ENCODE measurements at regions not wholly inside any gene's neighbourhood (a gene's known extent, or its start where the extent isn't known, plus 50 kb on each side); places are given as distances from the start of the nearest gene placed in this dataset.

DNA sequence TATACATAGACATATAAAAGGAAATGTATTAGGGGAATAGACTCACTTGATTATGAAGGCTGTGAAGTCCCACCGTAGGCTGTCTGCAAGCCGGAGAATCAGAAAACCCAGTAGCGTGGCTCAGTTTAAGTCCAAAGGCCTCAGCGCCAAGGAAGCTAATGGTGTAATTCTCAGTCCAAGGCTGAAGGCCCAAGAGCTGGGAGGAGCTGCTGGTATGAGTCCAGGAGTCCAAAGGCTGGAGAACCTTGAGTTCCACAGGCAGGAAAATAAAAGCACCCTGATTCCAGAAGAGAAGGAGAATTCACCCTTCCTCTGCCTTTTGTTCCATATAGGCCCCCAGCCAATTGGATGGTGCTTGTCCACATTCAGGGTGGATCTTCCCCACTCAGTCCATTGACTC lies 166.2 kb upstream of the TAC1 start (continued):
- TF ChIP-seq, protein P1, sequence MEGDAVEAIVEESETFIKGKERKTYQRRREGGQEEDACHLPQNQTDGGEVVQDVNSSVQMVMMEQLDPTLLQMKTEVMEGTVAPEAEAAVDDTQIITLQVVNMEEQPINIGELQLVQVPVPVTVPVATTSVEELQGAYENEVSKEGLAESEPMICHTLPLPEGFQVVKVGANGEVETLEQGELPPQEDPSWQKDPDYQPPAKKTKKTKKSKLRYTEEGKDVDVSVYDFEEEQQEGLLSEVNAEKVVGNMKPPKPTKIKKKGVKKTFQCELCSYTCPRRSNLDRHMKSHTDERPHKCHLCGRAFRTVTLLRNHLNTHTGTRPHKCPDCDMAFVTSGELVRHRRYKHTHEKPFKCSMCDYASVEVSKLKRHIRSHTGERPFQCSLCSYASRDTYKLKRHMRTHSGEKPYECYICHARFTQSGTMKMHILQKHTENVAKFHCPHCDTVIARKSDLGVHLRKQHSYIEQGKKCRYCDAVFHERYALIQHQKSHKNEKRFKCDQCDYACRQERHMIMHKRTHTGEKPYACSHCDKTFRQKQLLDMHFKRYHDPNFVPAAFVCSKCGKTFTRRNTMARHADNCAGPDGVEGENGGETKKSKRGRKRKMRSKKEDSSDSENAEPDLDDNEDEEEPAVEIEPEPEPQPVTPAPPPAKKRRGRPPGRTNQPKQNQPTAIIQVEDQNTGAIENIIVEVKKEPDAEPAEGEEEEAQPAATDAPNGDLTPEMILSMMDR (IDR thresholded peaks at IDR 0.05; ENCODE audit: control extremely low read depth in 1 of 3, insufficient read depth in 1 of 3, low read depth in 1 of 3, low read length in 3 of 3): no peak
- TF ChIP-seq TAF7 (optimal IDR thresholded peaks at IDR 0.05; ENCODE audit: borderline replicate concordance, low read depth, low read length): no peak
- TF ChIP-seq RNF2 (IDR thresholded peaks at IDR 0.05; ENCODE audit: borderline replicate concordance, low read depth, low read length, missing control alignments, poor library complexity, severe bottlenecking): no peak
- no peak for TF ChIP-seq POU5F1 (IDR thresholded peaks at IDR 0.05; ENCODE audit: low read depth, low read length)
- TF ChIP-seq MAX (IDR thresholded peaks at IDR 0.05): no peak
- no peak for TF ChIP-seq RAD21 (IDR thresholded peaks at IDR 0.05 in 1 of 2, conservative IDR thresholded peaks at IDR 0.05 in 1 of 2; ENCODE audit: low read depth in 2 of 2, low read length in 2 of 2)
